Lung (tissue), 11 donors: ENCODE measurements at regions not wholly inside any gene's neighbourhood (a gene's known extent, or its start where the extent isn't known, plus 50 kb on each side); places are given as distances from the start of the nearest gene placed in this dataset.

ENCODE experiments used
- ATAC-seq: fragments of 200-7000 bp; cut with Tn5 transposase; one replicate; pipeline ENCODE4 v1.9.1; 2020; ENCODE audit warnings: moderate number of reproducible peaks; ENCODE audit not compliant: insufficient read depth, low FRiP score
- DNase-seq, 3 donors: peaks; one replicate each; pipeline ENCODE4 v3.0.0-alpha.2; 2013 to 2017
- H3K27ac ChIP-seq, 2 donors: one replicate each; pipeline ENCODE4 v1.5.1; 2013; ENCODE audit warnings: mild to moderate bottlenecking in 2 of 2, moderate library complexity in 2 of 2, control low read depth in 1 of 2, inconsistent platforms in 1 of 2, low read depth in 1 of 2, low read length in 1 of 2
- H3K27me3 ChIP-seq, 3 donors: one replicate each; pipeline ENCODE4 v1.5.1; 2013; ENCODE audit warnings: low read length in 2 of 3; ENCODE audit not compliant: control insufficient read depth in 3 of 3, insufficient read depth in 3 of 3
- H3K36me3 ChIP-seq, 4 donors: one replicate each; pipeline ENCODE4 v1.5.1; 2013; ENCODE audit warnings: low read length in 4 of 4, mild to moderate bottlenecking in 1 of 4, moderate library complexity in 1 of 4; ENCODE audit not compliant: control insufficient read depth in 4 of 4, insufficient read depth in 4 of 4
- H3K4me1 ChIP-seq, 5 donors: one replicate each; pipeline ENCODE4 v1.5.1; 2013; ENCODE audit warnings: low read length in 5 of 5, mild to moderate bottlenecking in 2 of 5, moderate library complexity in 1 of 5; ENCODE audit not compliant: control insufficient read depth in 5 of 5, insufficient read depth in 5 of 5
- H3K4me3 ChIP-seq: one replicate; pipeline ENCODE4 v1.5.1; 2013; ENCODE audit warnings: mild to moderate bottlenecking, control low read depth, moderate library complexity
- H3K9ac ChIP-seq, 2 donors: one replicate each; pipeline ENCODE4 v1.5.1; 2013; ENCODE audit warnings: low read length in 2 of 2, control low read depth in 1 of 2; ENCODE audit not compliant: insufficient read depth in 1 of 2
- H3K9me3 ChIP-seq, 4 donors: one replicate each; pipeline ENCODE4 v1.5.1; 2013; ENCODE audit warnings: low read length in 3 of 4, mild to moderate bottlenecking in 1 of 4, moderate library complexity in 1 of 4; ENCODE audit not compliant: control insufficient read depth in 4 of 4, insufficient read depth in 3 of 4
- CTCF ChIP-seq: IDR thresholded peaks from 2 replicates; pipeline ENCODE4 v1.5.1; 2012; ENCODE audit warnings: mild to moderate bottlenecking; ENCODE audit errors: control extremely low read depth, extremely low read depth
- WGBS, 2 donors: extraction: QIAGEN DNeasy Blood & Tissue Kit; methylation state at CpG; one replicate each; pipeline ENCODE4 v1.1.7; 2013; 5-methylcytosine and 5-hydroxymethylcytosine counted together
- donor health status: control.
- donor health status: control.
- donor health status: Bipolar disorder and iron deficiency.
- donor health status: healthy.
- donor health status: DM: yes; HTN: yes; CAD: no.

DNA sequence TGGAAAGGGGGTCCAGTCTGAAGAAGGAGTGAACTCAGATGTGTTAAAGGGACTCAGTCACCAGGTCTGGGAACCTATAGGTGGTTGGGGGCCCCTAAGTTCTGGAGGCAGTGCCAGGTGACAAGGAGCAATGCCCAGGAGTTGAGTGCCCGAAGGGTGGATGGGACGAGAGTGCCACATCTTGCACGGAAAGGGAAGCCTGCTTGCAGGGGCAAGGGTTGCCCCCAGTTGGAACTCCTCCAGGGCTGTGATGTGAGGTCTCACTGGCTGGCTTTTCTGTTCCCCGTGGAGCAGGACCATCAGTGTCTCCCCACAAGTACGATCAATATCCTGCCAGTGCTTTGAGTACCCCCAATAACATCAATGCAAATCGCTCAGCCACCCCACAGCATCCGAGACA, 107.3 kb downstream of the TOMM20 start:
- no peaks in the 10 kb centered on the region for H3K27me3 ChIP-seq
- peaks cover 0 to 2% (median 0%) of the 10 kb centered on the region in 4 donors for H3K9me3 ChIP-seq
- DNase-seq = no peak
- H3K4me3 ChIP-seq = no peak overlapping the region
- no peak for ATAC-seq
- H3K27ac ChIP-seq = no peak overlapping the region
- no peak for TF ChIP-seq CTCF
- WGBS, 2 donors = 88 to 96% methylated on average over 7 of the region's 7 CpGs
- no peaks in the 10 kb centered on the region for H3K36me3 ChIP-seq
- H3K9ac ChIP-seq = no peak overlapping the region
- peaks cover 0 to 15% (median 5%) of the 10 kb centered on the region in 5 donors for H3K4me1 ChIP-seq

DNA sequence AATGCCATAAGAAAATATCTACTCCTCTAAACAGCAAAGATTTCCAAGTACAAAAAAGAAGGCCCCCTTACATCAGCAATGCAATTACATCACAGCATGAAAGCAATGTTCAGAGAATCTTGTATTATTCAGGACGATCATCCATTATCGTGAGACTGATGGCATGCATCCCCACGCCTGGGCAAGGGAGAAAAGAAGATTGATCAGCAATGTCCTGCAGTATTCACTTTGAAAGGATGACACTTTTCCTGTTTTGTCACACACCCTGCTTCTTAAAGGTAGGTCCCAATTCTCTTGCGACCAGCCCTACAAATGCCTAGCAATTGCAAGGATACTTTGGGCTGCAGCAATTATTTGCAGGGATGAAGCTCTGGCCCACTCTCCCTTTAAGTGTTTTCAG, 108.7 kb downstream of the TOMM20 start:
- no peak overlapping the region for H3K9ac ChIP-seq
- WGBS, 2 donors = 86 to 98% methylated on average over 4 of the region's 4 CpGs
- H3K4me1 ChIP-seq = peaks cover 0 to 15% (median 5%) of the 10 kb centered on the region in 5 donors
- no peaks in the 10 kb centered on the region for H3K36me3 ChIP-seq
- no peak overlapping the region for H3K4me3 ChIP-seq
- H3K27me3 ChIP-seq = no peaks in the 10 kb centered on the region
- H3K27ac ChIP-seq = no peak overlapping the region
- ATAC-seq (no peak), DNase-seq (no peak)
- TF ChIP-seq CTCF = no peak
- H3K9me3 ChIP-seq = peaks cover 0 to 2% (median 0%) of the 10 kb centered on the region in 4 donors

- H3K4me3 ChIP-seq = no peak overlapping the region
- no peak for TF ChIP-seq CTCF
- DNase-seq (no peak), ATAC-seq (no peak)
- H3K4me1 ChIP-seq = peaks cover 0 to 15% (median 5%) of the 10 kb centered on the region in 5 donors
- H3K9ac ChIP-seq = no peak overlapping the region
- H3K27ac ChIP-seq = no peak overlapping the region
- peaks cover 0 to 2% (median 0%) of the 10 kb centered on the region in 4 donors for H3K9me3 ChIP-seq
- H3K36me3 ChIP-seq = no peaks in the 10 kb centered on the region
- no peaks in the 10 kb centered on the region for H3K27me3 ChIP-seq
- WGBS, 2 donors = 94 to 95% methylated on average over 3 of the region's 3 CpGs
Observed at GRCh38 chr1:235019471-235019870, 109.2 kb downstream of the TOMM20 start.
